MV-4-11 (cell line): ENCODE measurements at regions not wholly inside any gene's neighbourhood (a gene's known extent, or its start where the extent isn't known, plus 50 kb on each side); places are given as distances from the start of the nearest gene placed in this dataset.
"Not testable (repeated sequence)": the region's sequence is repeated elsewhere in the genome, so short reads cannot be mapped to it uniquely, and the experiment has no call there.

Experiments
- DNase-seq: peaks from one replicate; lab custom pipeline; 2025; lab: John Stamatoyannopoulos, UW

GRCh38 chr2:43071599-43072550, 154.5 kb downstream of the ZFP36L2 start:
- no peak for DNase-seq

GRCh38 chr2:43070676-43071502, 155.5 kb downstream of the ZFP36L2 start:
- no peak for DNase-seq

- no peak for DNase-seq
Measured at GRCh38 chr2:43070030-43070429, 156.4 kb downstream of the ZFP36L2 start.

- DNase-seq: no peak
Measured at GRCh38 chr2:43068631-43069517, 157.5 kb downstream of the ZFP36L2 start.

- no peak for DNase-seq
Measured at GRCh38 chr2:43068041-43068533, 158.3 kb downstream of the ZFP36L2 start.

- DNase-seq: no peak
Measured at GRCh38 chr2:43067254-43068040, 159.0 kb downstream of the ZFP36L2 start.

- DNase-seq: not testable (repeated sequence)
Measured at GRCh38 chr2:43066541-43067253, 159.7 kb downstream of the ZFP36L2 start.

- DNase-seq: no peak
Measured at GRCh38 chr2:43065871-43066270, 160.5 kb downstream of the ZFP36L2 start.

- DNase-seq: no peak
Measured at GRCh38 chr2:43065036-43065435, 161.4 kb downstream of the ZFP36L2 start.

GRCh38 chr2:43063096-43063495, 163.3 kb downstream of the ZFP36L2 start:
- not testable (repeated sequence) for DNase-seq

GRCh38 chr2:43062058-43062457, 164.3 kb downstream of the ZFP36L2 start:
- no peak for DNase-seq

GRCh38 chr2:43060390-43061016, 165.9 kb downstream of the ZFP36L2 start:
- DNase-seq: no peak

GRCh38 chr2:43059183-43059897, 167.1 kb downstream of the ZFP36L2 start:
- DNase-seq: peak; percentile 91

- DNase-seq: no peak
Measured at GRCh38 chr2:43058726-43059110, 167.7 kb downstream of the ZFP36L2 start.

GRCh38 chr2:43057742-43058725, 168.4 kb downstream of the ZFP36L2 start:
- no peak for DNase-seq

GRCh38 chr2:43057026-43057741, 169.2 kb downstream of the ZFP36L2 start:
- no peak for DNase-seq

GRCh38 chr2:43055985-43056384, 170.4 kb downstream of the ZFP36L2 start:
- no peak for DNase-seq
